H1 (cell line): ENCODE measurements at regions not wholly inside any gene's neighbourhood (a gene's known extent, or its start where the extent isn't known, plus 50 kb on each side); places are given as distances from the start of the nearest gene placed in this dataset.

ENCODE experiments used
- CTCF ChIA-PET: fragments of 300-600 bp; sonication (Branson Sonifier 250); formaldehyde crosslinking; loops from one replicate; lab custom pipeline; 2021; ENCODE audit not compliant: partially characterized antibody; lab: Charles Lee
- POLR2A ChIA-PET: fragments of 300-600 bp; sonication (Branson Sonifier 250); formaldehyde crosslinking; loops from one replicate; lab custom pipeline; 2021; ENCODE audit warnings: inconsistent platforms; ENCODE audit not compliant: partially characterized antibody; lab: Charles Lee
- DNase-seq, 2 experiments: peaks; one replicate each; pipeline versions ENCODE4 v3.0.0 to v3.0.0-alpha.2; 2010 to 2022; ENCODE audit warnings: low spot score in 2 of 2, low read depth in 1 of 2, mixed read lengths in 1 of 2
- FAIRE-seq: peaks from 2 replicates; lab custom pipeline; 2011; peaks lifted over from hg19 to GRCh38; lab: Jason Lieb, UNC
- H2AFZ ChIP-seq: 2 replicates; pipeline ENCODE4 v1.8.1; 2012; ENCODE audit warnings: low read length, inconsistent platforms
- H2AK5ac ChIP-seq: 2 replicates; pipeline ENCODE4 v1.6.1; 2013; ENCODE audit warnings: low read depth, low read length
- H2BK120ac ChIP-seq: replicated peaks from 2 replicates; pipeline ENCODE3; 2013; ENCODE audit warnings: low read depth, low read length, inconsistent platforms
- H2BK12ac ChIP-seq: 2 replicates; pipeline ENCODE4 v1.6.1; 2013; ENCODE audit warnings: low read depth, low read length
- H2BK15ac ChIP-seq: 2 replicates; pipeline ENCODE4 v1.6.1; 2013; ENCODE audit warnings: low read length
- H2BK20ac ChIP-seq: 2 replicates; pipeline ENCODE4 v1.6.1; 2013; ENCODE audit warnings: low read length
- H2BK5ac ChIP-seq: 2 replicates; pipeline ENCODE4 v1.6.1; 2013; ENCODE audit warnings: low read depth, low read length
- H3K14ac ChIP-seq: 2 replicates; pipeline ENCODE4 v1.6.1; 2013; ENCODE audit warnings: inconsistent platforms; ENCODE audit not compliant: insufficient read length
- H3K18ac ChIP-seq: 2 replicates; pipeline ENCODE4 v1.6.1; 2013; ENCODE audit warnings: low read length; ENCODE audit errors: extremely low read depth
- H3K23ac ChIP-seq: 2 replicates; pipeline ENCODE4 v1.6.1; 2013; ENCODE audit warnings: inconsistent platforms; ENCODE audit not compliant: insufficient read length
- H3K23me2 ChIP-seq: 2 replicates; pipeline ENCODE4 v1.6.1; 2013; ENCODE audit warnings: low read depth, low read length
- H3K27ac ChIP-seq: 2 replicates; pipeline ENCODE4 v1.6.1; 2011; ENCODE audit warnings: low read depth, low read length, inconsistent platforms
- H3K27me3 ChIP-seq, 4 experiments: replicated peaks in 1 of 4; 1 replicate in 1 of 4; 2 replicates in 3 of 4; pipeline versions ENCODE4 v1.6.1 to v1.8.1; 2011 to 2013; ENCODE audit warnings: low read length in 3 of 4, mild to moderate bottlenecking in 3 of 4, inconsistent platforms in 2 of 4, mixed read lengths in 2 of 4, moderate library complexity in 1 of 4; ENCODE audit not compliant: control insufficient read depth in 3 of 4, insufficient read depth in 3 of 4; ENCODE audit errors: extremely low read depth in 1 of 4
- H3K36me3 ChIP-seq, 4 experiments: 2 replicates each; pipeline versions ENCODE4 v1.6.1 to v1.8.1; 2011 to 2013; ENCODE audit warnings: mild to moderate bottlenecking in 4 of 4, low read length in 3 of 4, moderate library complexity in 2 of 4, control low read depth in 1 of 4, inconsistent platforms in 1 of 4; ENCODE audit not compliant: insufficient read depth in 4 of 4, control insufficient read depth in 2 of 4
- H3K4ac ChIP-seq: replicated peaks from 2 replicates; pipeline ENCODE3; 2013; ENCODE audit warnings: low read length, low read depth, mixed read lengths, inconsistent platforms; ENCODE audit not compliant: insufficient read length
- H3K4me1 ChIP-seq, 4 experiments: replicated peaks in 1 of 4; 1 replicate in 1 of 4; 2 replicates in 3 of 4; pipeline versions ENCODE4 v1.6.1 to v1.8.1; 2011 to 2013; ENCODE audit warnings: low read length in 3 of 4, inconsistent platforms in 2 of 4, mixed read lengths in 1 of 4; ENCODE audit not compliant: insufficient read depth in 4 of 4, control insufficient read depth in 3 of 4
- H3K4me2 ChIP-seq, 2 experiments: 2 replicates each; pipeline versions ENCODE4 v1.6.1 to v1.8.1; 2011 to 2013; ENCODE audit warnings: low read depth in 2 of 2, low read length in 2 of 2, control low read depth in 1 of 2, inconsistent platforms in 1 of 2, mild to moderate bottlenecking in 1 of 2; ENCODE audit not compliant: insufficient read depth in 1 of 2
- H3K4me3 ChIP-seq, 4 experiments: fragments of 200-600, 300-600 bp in 1 of 4; sonication (generic), shearing (Covaris generic), sonication (Bioruptor Twin) in 1 of 4; 2 replicates each; pipeline versions ENCODE4 v1.5.1 to v1.8.1; 2011 to 2016; ENCODE audit warnings: low read length in 4 of 4, low read depth in 3 of 4, control low read depth in 2 of 4, inconsistent platforms in 2 of 4, mild to moderate bottlenecking in 2 of 4, mixed read lengths in 1 of 4, moderate library complexity in 1 of 4; ENCODE audit not compliant: insufficient read depth in 2 of 4; ENCODE audit errors: extremely low read depth in 1 of 4
- H3K56ac ChIP-seq: replicated peaks from 2 replicates; pipeline ENCODE3; 2013; ENCODE audit warnings: low read depth, mild to moderate bottlenecking, mixed read lengths, low read length, inconsistent platforms; ENCODE audit not compliant: insufficient read length
- H3K79me1 ChIP-seq: 2 replicates; pipeline ENCODE4 v1.6.1; 2013; ENCODE audit warnings: low read depth, low read length, control low read depth
- H3K79me2 ChIP-seq, 2 experiments: 2 replicates each; pipeline versions ENCODE4 v1.6.1 to v1.8.1; 2012 to 2013; ENCODE audit warnings: low read length in 2 of 2, mild to moderate bottlenecking in 2 of 2, inconsistent platforms in 1 of 2; ENCODE audit not compliant: insufficient read depth in 2 of 2, control insufficient read depth in 1 of 2
- H3K9ac ChIP-seq, 4 experiments: replicated peaks in 1 of 4; 1 replicate in 1 of 4; 2 replicates in 3 of 4; pipeline versions ENCODE4 v1.6.1 to v1.8.1; 2011 to 2013; ENCODE audit warnings: low read depth in 3 of 4, low read length in 3 of 4, control low read depth in 2 of 4, mild to moderate bottlenecking in 2 of 4, moderate library complexity in 2 of 4, inconsistent platforms in 1 of 4; ENCODE audit errors: extremely low read depth in 1 of 4
- H3K9me3 ChIP-seq, 2 experiments: 2 replicates each; pipeline versions ENCODE4 v1.6.1 to v1.8.1; 2012 to 2013; ENCODE audit warnings: mild to moderate bottlenecking in 2 of 2, moderate library complexity in 2 of 2, control low read depth in 1 of 2, inconsistent platforms in 1 of 2, low read depth in 1 of 2, low read length in 1 of 2, mixed read lengths in 1 of 2; ENCODE audit not compliant: insufficient read depth in 2 of 2
- H4K20me1 ChIP-seq, 2 experiments: replicated peaks in 1 of 2; 2 replicates each; pipeline versions ENCODE3 to v1.8.1; 2011 to 2013; ENCODE audit warnings: inconsistent platforms in 2 of 2, low read length in 2 of 2, mild to moderate bottlenecking in 1 of 2; ENCODE audit not compliant: insufficient read depth in 2 of 2, control insufficient read depth in 1 of 2
- H4K5ac ChIP-seq: 2 replicates; pipeline ENCODE4 v1.6.1; 2013; ENCODE audit warnings: low read length, low read depth, mixed read lengths, inconsistent platforms; ENCODE audit not compliant: insufficient read length
- H4K8ac ChIP-seq: 2 replicates; pipeline ENCODE4 v1.8.0; 2013; ENCODE audit warnings: mild to moderate bottlenecking, moderate library complexity, low read length, inconsistent platforms; ENCODE audit not compliant: insufficient read depth; ENCODE audit errors: extremely low read depth
- H4K91ac ChIP-seq: replicated peaks from 2 replicates; pipeline ENCODE3; 2013; ENCODE audit warnings: low read length, mixed read lengths, inconsistent platforms; ENCODE audit not compliant: insufficient read length
- ATF3 ChIP-seq: IDR thresholded peaks from 2 replicates; pipeline ENCODE4 v1.6.1; 2011; ENCODE audit warnings: low read depth, mild to moderate bottlenecking, low read length; ENCODE audit not compliant: insufficient read depth
- E2F6 ChIP-seq: IDR thresholded peaks from 2 replicates; pipeline ENCODE4 v1.6.1; 2012; ENCODE audit warnings: inconsistent platforms
- KDM1A ChIP-seq: fragments of 200-600, 300-600 bp; sonication (generic); IDR thresholded peaks from 2 replicates; pipeline ENCODE4 v1.7.1; 2016; ENCODE audit warnings: mild to moderate bottlenecking, low read length, borderline replicate concordance
- KDM4A ChIP-seq: IDR thresholded peaks from one replicate; pipeline ENCODE4 v1.7.1; 2012; ENCODE audit warnings: low read depth, mild to moderate bottlenecking, moderate library complexity, low read length, inconsistent platforms; ENCODE audit not compliant: severe bottlenecking
- POLR2AphosphoS5 ChIP-seq: IDR thresholded peaks from 2 replicates; pipeline ENCODE4 v1.6.1; 2011; ENCODE audit warnings: low read depth, low read length
- RBBP5 ChIP-seq: IDR thresholded peaks from 2 replicates; pipeline ENCODE4 v1.7.1; 2012; ENCODE audit warnings: low read depth, mild to moderate bottlenecking, inconsistent platforms, low read length, moderate library complexity, borderline replicate concordance
- SAP30 ChIP-seq: fragments of 300-600 bp; sonication (generic); IDR thresholded peaks from 2 replicates; pipeline ENCODE4 v1.7.1; 2012; ENCODE audit warnings: low read length, moderate library complexity, mild to moderate bottlenecking, inconsistent platforms; ENCODE audit not compliant: insufficient read depth, insufficient replicate concordance
- SIRT6 ChIP-seq: IDR thresholded peaks from one replicate; pipeline ENCODE4 v1.7.1; 2012; ENCODE audit warnings: low read length, inconsistent platforms
- SP2 ChIP-seq: IDR thresholded peaks from 2 replicates; pipeline ENCODE4 v1.6.1; 2012; ENCODE audit warnings: mild to moderate bottlenecking, low read length, inconsistent platforms
- SP4 ChIP-seq: IDR thresholded peaks from 2 replicates; pipeline ENCODE4 v1.6.1; 2012; ENCODE audit warnings: low read length, inconsistent platforms
- SUZ12 ChIP-seq: fragments of 200-600 bp; sonication (generic); IDR thresholded peaks from 2 replicates; pipeline ENCODE4 v1.6.1; 2012; ENCODE audit warnings: mild to moderate bottlenecking, inconsistent platforms, low read length, moderate library complexity, mixed read lengths
- USF2 ChIP-seq: IDR thresholded peaks from 2 replicates; pipeline ENCODE4 v1.6.1; 2011; ENCODE audit warnings: low read length, improper control_type of control experiment
- YY1 ChIP-seq: IDR thresholded peaks from 2 replicates; pipeline ENCODE4 v1.6.1; 2011; ENCODE audit warnings: low read depth, mild to moderate bottlenecking, low read length
- WGBS, 2 experiments: shearing (Covaris generic) in 1 of 2; methylation state at CpG; one replicate each; pipeline versions ENCODE4 v1.1.6 to v1.1.7; 2013 to 2015; ENCODE audit warnings: low lambda C conversion rate in 2 of 2, mixed read lengths in 2 of 2, inconsistent platforms in 1 of 2, low coverage in 1 of 2, missing lambda C conversion rate in 1 of 2; ENCODE audit not compliant: insufficient replicate concordance in 2 of 2, insufficient coverage in 1 of 2, insufficient read length in 1 of 2; ENCODE audit errors: extremely low coverage in 1 of 2, missing lambda C conversion rate in 1 of 2; 5-methylcytosine and 5-hydroxymethylcytosine counted together

GRCh38 chr18:44620812-44621211, 59.9 kb upstream of the SETBP1 start:
- H2BK20ac ChIP-seq, result no peak overlapping the region
- H3K4me2 ChIP-seq, result no peak overlapping the region
- no peak overlapping the region for H4K8ac ChIP-seq
- no peaks in the 10 kb centered on the region for H3K9me3 ChIP-seq
- no peaks in the 10 kb centered on the region for H3K23me2 ChIP-seq
- H3K4me3 ChIP-seq, result no peak overlapping the region
- no peak overlapping the region for H2BK15ac ChIP-seq
- ChIA-PET CTCF (interaction anchor here (1.1 kb wide), 1 partner anchor 17 kb away, joined by 4 read pairs; no protein-coding TSS in a partner anchor), POLR2A (no interaction called here)
- peaks cover 0 to 3% (median 2%) of the 10 kb centered on the region in 4 experiments; a peak in 2 of 7 replicates for H3K4me1 ChIP-seq
- H2BK120ac ChIP-seq, result no peak overlapping the region
- H4K5ac ChIP-seq, result no peak overlapping the region
- no peak overlapping the region for H3K9ac ChIP-seq
- H2BK5ac ChIP-seq, result no peak overlapping the region
- no peak overlapping the region for H3K18ac ChIP-seq
- DNase-seq (no peak), FAIRE-seq (no peak)
- no peaks in the 10 kb centered on the region for H3K79me1 ChIP-seq
- H3K27me3 ChIP-seq, result no peaks in the 10 kb centered on the region
- H4K20me1 ChIP-seq, result no peaks in the 10 kb centered on the region
- no peak overlapping the region for H3K27ac ChIP-seq
- no peak overlapping the region for H3K4ac ChIP-seq
- H3K23ac ChIP-seq, result no peak overlapping the region
- no peak overlapping the region for H2AFZ ChIP-seq
- no peaks in the 10 kb centered on the region for H3K79me2 ChIP-seq
- no peak overlapping the region for H3K14ac ChIP-seq
- no peak overlapping the region for H3K56ac ChIP-seq
- no peaks in the 10 kb centered on the region for H3K36me3 ChIP-seq
- H4K91ac ChIP-seq, result no peak overlapping the region
- no peak overlapping the region for H2AK5ac ChIP-seq
- no peak overlapping the region for H2BK12ac ChIP-seq
- WGBS, 2 experiments, result 36% methylated on average over 1 of the region's 1 CpG; no CpG with 5 or more reads in 1 of the 2 experiments
- TF ChIP-seq SP2, result no peak
- TF ChIP-seq SAP30, result no peak
- TF ChIP-seq YY1, result no peak
- TF ChIP-seq E2F6, result no peak
- no peak for TF ChIP-seq SIRT6
- TF ChIP-seq SUZ12, result no peak
- TF ChIP-seq KDM1A, result no peak
- TF ChIP-seq RBBP5, result no peak
- TF ChIP-seq SP4, result no peak
- no peak for TF ChIP-seq KDM4A
- no peak for TF ChIP-seq USF2
- no peak for TF ChIP-seq POLR2AphosphoS5
- no peak for TF ChIP-seq ATF3
